ENCODE measurements at regions not wholly inside any gene's neighbourhood (a gene's known extent, or its start where the extent isn't known, plus 50 kb on each side); places are given as distances from the start of the nearest gene placed in this dataset.

DNA sequence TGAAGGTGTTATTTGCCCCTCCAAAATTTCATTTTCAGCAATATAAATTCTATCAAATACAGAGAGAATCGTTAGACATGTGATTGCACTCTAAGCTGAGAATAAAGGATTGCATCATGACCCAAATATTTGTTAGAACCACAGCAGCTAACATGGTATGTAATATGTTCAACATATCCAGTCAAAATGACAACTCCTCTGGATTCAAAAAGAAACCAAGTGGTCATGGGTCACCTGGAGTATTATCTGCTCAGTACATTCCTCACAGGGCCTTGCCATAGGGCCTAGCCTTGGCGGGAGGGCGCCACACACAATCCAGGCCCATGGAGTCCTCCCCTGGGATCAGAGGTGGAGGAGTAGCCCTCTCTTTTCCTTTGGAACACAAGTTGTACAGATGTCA is 179.2 kb downstream of the HSD17B3 start:
- no peak for TF ChIP-seq POLR2AphosphoS5 (IDR thresholded peaks at IDR 0.05)
- TF ChIP-seq, protein P1, sequence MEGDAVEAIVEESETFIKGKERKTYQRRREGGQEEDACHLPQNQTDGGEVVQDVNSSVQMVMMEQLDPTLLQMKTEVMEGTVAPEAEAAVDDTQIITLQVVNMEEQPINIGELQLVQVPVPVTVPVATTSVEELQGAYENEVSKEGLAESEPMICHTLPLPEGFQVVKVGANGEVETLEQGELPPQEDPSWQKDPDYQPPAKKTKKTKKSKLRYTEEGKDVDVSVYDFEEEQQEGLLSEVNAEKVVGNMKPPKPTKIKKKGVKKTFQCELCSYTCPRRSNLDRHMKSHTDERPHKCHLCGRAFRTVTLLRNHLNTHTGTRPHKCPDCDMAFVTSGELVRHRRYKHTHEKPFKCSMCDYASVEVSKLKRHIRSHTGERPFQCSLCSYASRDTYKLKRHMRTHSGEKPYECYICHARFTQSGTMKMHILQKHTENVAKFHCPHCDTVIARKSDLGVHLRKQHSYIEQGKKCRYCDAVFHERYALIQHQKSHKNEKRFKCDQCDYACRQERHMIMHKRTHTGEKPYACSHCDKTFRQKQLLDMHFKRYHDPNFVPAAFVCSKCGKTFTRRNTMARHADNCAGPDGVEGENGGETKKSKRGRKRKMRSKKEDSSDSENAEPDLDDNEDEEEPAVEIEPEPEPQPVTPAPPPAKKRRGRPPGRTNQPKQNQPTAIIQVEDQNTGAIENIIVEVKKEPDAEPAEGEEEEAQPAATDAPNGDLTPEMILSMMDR (IDR thresholded peaks at IDR 0.05): no peak

All from prostate gland (tissue), 2 donors.